C4-2B (cell line): ENCODE measurements at regions not wholly inside any gene's neighbourhood (a gene's known extent, or its start where the extent isn't known, plus 50 kb on each side); places are given as distances from the start of the nearest gene placed in this dataset.
"Not testable (repeated sequence)": the region's sequence is repeated elsewhere in the genome, so short reads cannot be mapped to it uniquely, and the experiment has no call there.

Source experiments
- H3K27ac ChIP-seq: fragments of 450-650 bp; 2 replicates; pipeline ENCODE4 v1.5.1; 2017
- CTCF ChIP-seq: fragments of 450-650 bp; conservative IDR thresholded peaks from 2 replicates; pipeline ENCODE4 v1.5.1; 2017; ENCODE audit warnings: mild to moderate bottlenecking
- ZFX ChIP-seq: fragments of 450-650 bp; IDR thresholded peaks from 2 replicates; pipeline ENCODE4 v1.6.1; 2017

GRCh38 chr2:167575276-167575675 is 672.1 kb downstream of the STK39 start:
- no peak overlapping the region for H3K27ac ChIP-seq
- TF ChIP-seq CTCF (no peak), ZFX (no peak)

GRCh38 chr2:167572883-167573619 is 674.3 kb downstream of the STK39 start:
- TF ChIP-seq CTCF (no peak), ZFX (no peak)
- no peak overlapping the region for H3K27ac ChIP-seq

GRCh38 chr2:167570370-167570769 is 677.0 kb downstream of the STK39 start:
- no peak for TF ChIP-seq CTCF
- no peak for TF ChIP-seq ZFX
- H3K27ac ChIP-seq = no peak overlapping the region

GRCh38 chr2:167563885-167564619 is 675.8 kb downstream of the XIRP2 start:
- not testable (repeated sequence) for H3K27ac ChIP-seq

GRCh38 chr2:167558272-167558991 is 670.2 kb downstream of the XIRP2 start:
- not testable (repeated sequence) for H3K27ac ChIP-seq

GRCh38 chr2:167555098-167555720 is 666.9 kb downstream of the XIRP2 start:
- no peak overlapping the region for H3K27ac ChIP-seq
- TF ChIP-seq ZFX = no peak
- no peak for TF ChIP-seq CTCF

- no peak for TF ChIP-seq CTCF
- no peak overlapping the region for H3K27ac ChIP-seq
These were observed 665.4 kb downstream of the XIRP2 start for GRCh38 chr2:167553635-167554034.

- no peak overlapping the region for H3K27ac ChIP-seq
- TF ChIP-seq ZFX (no peak), CTCF (no peak)
These were observed 663.1 kb downstream of the XIRP2 start for GRCh38 chr2:167551416-167551815.
